Gastroesophageal sphincter (tissue), 4 donors: ENCODE measurements at regions not wholly inside any gene's neighbourhood (a gene's known extent, or its start where the extent isn't known, plus 50 kb on each side); places are given as distances from the start of the nearest gene placed in this dataset.

Source experiments
- ATAC-seq: fragments of 150-250 bp; one replicate; pipeline ENCODE4 v1.9.1; 2016; ENCODE audit warnings: mild to moderate bottlenecking, moderate library complexity
- H3K27ac ChIP-seq, 4 donors: fragments of 200-600 bp; sonication (generic) in 3 of 4; 1 replicate in 3 of 4; 2 replicates in 1 of 4; pipeline ENCODE4 v1.5.1; 2016 to 2019
- H3K27me3 ChIP-seq: fragments of 200-600 bp; sonication (generic); one replicate; pipeline ENCODE4 v1.5.1; 2019
- H3K36me3 ChIP-seq, 2 donors: fragments of 200-600 bp; sonication (generic); one replicate each; pipeline ENCODE4 v1.5.1; 2019; ENCODE audit warnings: control low read depth in 1 of 2
- H3K4me1 ChIP-seq, 3 donors: fragments of 200-600 bp; sonication (generic); 1 replicate in 2 of 3; 2 replicates in 1 of 3; pipeline ENCODE4 v1.5.1; 2016 to 2019; ENCODE audit warnings: control low read depth in 2 of 3
- H3K4me3 ChIP-seq, 2 donors: fragments of 200-600 bp; sonication (generic); one replicate each; pipeline ENCODE4 v1.5.1; 2019; ENCODE audit warnings: mild to moderate bottlenecking in 1 of 2, moderate library complexity in 1 of 2
- H3K9me3 ChIP-seq, 3 donors: fragments of 200-600 bp; sonication (generic); one replicate each; pipeline ENCODE4 v1.5.1; 2017 to 2019; ENCODE audit warnings: control low read depth in 2 of 3
- EP300 ChIP-seq: sonication (generic); formaldehyde crosslinking; IDR thresholded peaks from one replicate; pipeline ENCODE4 v1.6.1; 2017; ENCODE audit warnings: antibody characterized with exemption, mild to moderate bottlenecking
- POLR2A ChIP-seq, 2 donors: fragments of 450-650 bp; IDR thresholded peaks; one replicate each; pipeline ENCODE4 v1.6.1; 2017; ENCODE audit warnings: antibody characterized with exemption in 2 of 2, mild to moderate bottlenecking in 2 of 2, moderate library complexity in 1 of 2
- POLR2AphosphoS5 ChIP-seq: sonication (generic); formaldehyde crosslinking; IDR thresholded peaks from one replicate; pipeline ENCODE4 v1.6.1; 2017; ENCODE audit warnings: antibody characterized with exemption
- WGBS, 2 donors: methylation state at CpG; one replicate each; pipeline ENCODE4 v1.1.5; 2018; ENCODE audit warnings: low coverage in 1 of 2; 5-methylcytosine and 5-hydroxymethylcytosine counted together
- TF ChIP-seq, protein P1 (sequence below), 4 experiments: fragments of 200-600 bp in 2 of 4; fragments of 450-650 bp in 2 of 4; sonication (generic) in 1 of 4; IDR thresholded peaks; one replicate each; pipeline ENCODE4 v1.5.1; 2017 to 2019; ENCODE audit warnings: antibody characterized with exemption in 4 of 4, mild to moderate bottlenecking in 2 of 4, moderate library complexity in 2 of 4

DNA sequence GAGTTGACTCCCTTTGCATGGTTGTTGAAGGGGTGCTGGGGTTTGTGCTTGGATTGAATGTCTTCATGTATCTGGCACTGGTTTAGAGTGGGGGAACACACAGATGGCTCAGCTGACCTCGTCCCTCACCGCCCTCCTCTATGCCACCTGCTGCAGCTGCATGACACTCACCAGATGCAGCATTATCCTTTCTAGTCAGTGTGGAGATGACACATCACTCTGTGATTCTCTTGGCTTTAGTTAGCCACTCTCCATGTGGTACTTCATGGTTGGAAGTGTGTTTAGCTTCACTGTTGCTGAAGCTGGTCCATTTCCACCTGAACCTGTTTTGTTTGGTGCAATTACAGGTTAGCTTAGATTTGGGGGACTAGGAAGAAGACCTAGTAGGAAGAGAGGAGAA is 56.3 kb upstream of the BMPER start:
- Histone ChIP-seq H3K4me3 (no peak overlapping the region), H3K9me3 (no peaks in the 10 kb centered on the region), H3K27ac (no peak overlapping the region), H3K27me3 (no peaks in the 10 kb centered on the region), H3K36me3 (no peaks in the 10 kb centered on the region), H3K4me1 (peaks cover 0 to 9% (median 0%) of the 10 kb centered on the region in 3 donors)
- no peak for ATAC-seq
- WGBS, 2 donors, result 100% methylated on average over 2 of the region's 2 CpGs; no CpG with 5 or more reads in 1 of the 2 donors
- TF ChIP-seq, protein P1, sequence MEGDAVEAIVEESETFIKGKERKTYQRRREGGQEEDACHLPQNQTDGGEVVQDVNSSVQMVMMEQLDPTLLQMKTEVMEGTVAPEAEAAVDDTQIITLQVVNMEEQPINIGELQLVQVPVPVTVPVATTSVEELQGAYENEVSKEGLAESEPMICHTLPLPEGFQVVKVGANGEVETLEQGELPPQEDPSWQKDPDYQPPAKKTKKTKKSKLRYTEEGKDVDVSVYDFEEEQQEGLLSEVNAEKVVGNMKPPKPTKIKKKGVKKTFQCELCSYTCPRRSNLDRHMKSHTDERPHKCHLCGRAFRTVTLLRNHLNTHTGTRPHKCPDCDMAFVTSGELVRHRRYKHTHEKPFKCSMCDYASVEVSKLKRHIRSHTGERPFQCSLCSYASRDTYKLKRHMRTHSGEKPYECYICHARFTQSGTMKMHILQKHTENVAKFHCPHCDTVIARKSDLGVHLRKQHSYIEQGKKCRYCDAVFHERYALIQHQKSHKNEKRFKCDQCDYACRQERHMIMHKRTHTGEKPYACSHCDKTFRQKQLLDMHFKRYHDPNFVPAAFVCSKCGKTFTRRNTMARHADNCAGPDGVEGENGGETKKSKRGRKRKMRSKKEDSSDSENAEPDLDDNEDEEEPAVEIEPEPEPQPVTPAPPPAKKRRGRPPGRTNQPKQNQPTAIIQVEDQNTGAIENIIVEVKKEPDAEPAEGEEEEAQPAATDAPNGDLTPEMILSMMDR (IDR thresholded peaks at IDR 0.05), result no peak
- TF ChIP-seq POLR2AphosphoS5 (no peak), POLR2A (IDR thresholded peaks at IDR 0.05) (no peak), EP300 (no peak)

DNA sequence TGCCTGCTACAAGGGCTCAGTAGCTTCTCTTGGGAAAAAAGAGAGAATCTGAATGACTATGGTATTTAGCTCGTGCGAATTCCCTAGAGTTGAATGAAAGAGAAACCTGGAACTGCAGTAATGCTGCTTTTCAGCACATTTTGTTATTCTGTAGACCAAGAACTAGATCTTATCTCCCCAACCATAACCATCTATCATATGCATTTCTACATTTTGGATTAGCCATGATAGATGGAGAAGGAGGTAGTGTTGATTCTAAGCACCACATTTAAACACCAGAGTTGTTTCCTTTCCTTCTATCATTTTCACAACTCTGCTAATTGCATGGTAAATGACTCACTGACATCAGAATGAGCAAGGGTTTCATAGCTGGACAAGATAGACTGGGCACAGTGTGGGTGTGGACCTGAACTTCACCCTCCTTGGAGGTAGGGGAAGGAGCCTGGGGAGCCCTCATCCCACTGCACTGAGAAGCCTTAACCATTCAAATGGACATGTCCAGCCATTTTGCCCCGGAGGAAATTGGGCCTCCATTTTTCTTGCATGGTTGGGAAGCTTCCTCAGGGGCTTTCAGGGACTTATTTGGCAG is 55.3 kb upstream of the BMPER start:
- H3K4me3 ChIP-seq, result no peak overlapping the region
- no peaks in the 10 kb centered on the region for H3K27me3 ChIP-seq
- H3K36me3 ChIP-seq, result no peaks in the 10 kb centered on the region
- H3K9me3 ChIP-seq, result no peaks in the 10 kb centered on the region
- peaks cover 0 to 9% (median 0%) of the 10 kb centered on the region in 3 donors for H3K4me1 ChIP-seq
- TF ChIP-seq POLR2A (IDR thresholded peaks at IDR 0.05) (no peak), POLR2AphosphoS5 (no peak), EP300 (no peak)
- TF ChIP-seq, protein P1 (IDR thresholded peaks at IDR 0.05), result no peak
- ATAC-seq, result no peak
- no peak overlapping the region for H3K27ac ChIP-seq
- 72 to 100% methylated on average over 2 of the region's 3 CpGs for WGBS, 2 donors

DNA sequence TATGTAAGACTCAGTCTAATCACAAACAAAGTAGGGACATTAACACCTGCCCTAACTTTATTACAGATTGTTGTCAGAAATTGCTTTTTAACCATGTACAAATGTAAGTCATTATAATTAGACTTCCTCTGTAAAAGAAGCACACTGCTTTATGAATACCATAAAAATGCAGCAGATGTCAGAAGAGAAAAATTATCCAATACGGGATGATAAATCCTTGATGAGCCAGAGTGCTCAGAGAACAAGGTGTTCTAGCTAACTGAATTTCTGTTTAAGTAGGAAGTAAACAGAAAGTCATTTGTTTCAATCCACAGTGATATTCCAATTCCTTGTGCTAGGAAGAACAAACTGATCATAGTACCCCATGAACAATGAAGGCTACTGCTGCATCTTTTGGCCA is 54.6 kb upstream of the BMPER start:
- Histone ChIP-seq H3K36me3 (no peaks in the 10 kb centered on the region), H3K27ac (no peak overlapping the region), H3K4me1 (peaks cover 0 to 4% (median 0%) of the 10 kb centered on the region in 3 donors), H3K27me3 (no peaks in the 10 kb centered on the region), H3K4me3 (no peak overlapping the region), H3K9me3 (no peaks in the 10 kb centered on the region)
- no peak for TF ChIP-seq POLR2AphosphoS5
- TF ChIP-seq POLR2A (IDR thresholded peaks at IDR 0.05), result no peak
- TF ChIP-seq, protein P1 (IDR thresholded peaks at IDR 0.05), result no peak
- no peak for TF ChIP-seq EP300
- 40 to 58% methylated on average over 1 of the region's 1 CpG for whole genome bisulfite sequencing, 2 donors
- ATAC-seq, result no peak

DNA sequence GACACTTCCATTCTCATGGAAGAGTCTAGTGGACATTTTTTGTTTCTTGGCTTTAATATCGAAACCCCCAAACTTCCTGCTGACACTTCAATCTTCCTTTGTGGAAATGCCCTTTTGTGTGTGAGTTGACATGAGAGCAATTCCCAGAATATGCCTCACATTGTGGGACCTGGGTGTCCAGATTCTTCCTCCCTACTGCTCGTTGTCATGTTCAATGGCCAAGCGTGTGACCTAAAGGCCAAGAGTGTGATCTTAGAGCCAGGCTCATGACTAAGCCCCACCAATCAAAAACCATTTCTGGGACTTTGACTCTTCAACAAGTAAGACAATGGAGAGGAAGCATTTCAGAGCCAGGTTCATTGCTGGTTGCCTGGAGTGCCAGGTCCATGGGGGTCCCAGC is 52.5 kb upstream of the BMPER start:
- Histone ChIP-seq H3K36me3 (no peaks in the 10 kb centered on the region), H3K27me3 (no peaks in the 10 kb centered on the region), H3K9me3 (no peaks in the 10 kb centered on the region), H3K4me1 (no peaks in the 10 kb centered on the region), H3K4me3 (no peak overlapping the region), H3K27ac (no peak overlapping the region)
- WGBS, 2 donors, result 58 to 83% methylated on average over 2 to 3 of the region's 3 CpGs
- no peak for ATAC-seq
- TF ChIP-seq, protein P1 (IDR thresholded peaks at IDR 0.05), result no peak
- TF ChIP-seq POLR2A (IDR thresholded peaks at IDR 0.05) (no peak), EP300 (no peak)

DNA sequence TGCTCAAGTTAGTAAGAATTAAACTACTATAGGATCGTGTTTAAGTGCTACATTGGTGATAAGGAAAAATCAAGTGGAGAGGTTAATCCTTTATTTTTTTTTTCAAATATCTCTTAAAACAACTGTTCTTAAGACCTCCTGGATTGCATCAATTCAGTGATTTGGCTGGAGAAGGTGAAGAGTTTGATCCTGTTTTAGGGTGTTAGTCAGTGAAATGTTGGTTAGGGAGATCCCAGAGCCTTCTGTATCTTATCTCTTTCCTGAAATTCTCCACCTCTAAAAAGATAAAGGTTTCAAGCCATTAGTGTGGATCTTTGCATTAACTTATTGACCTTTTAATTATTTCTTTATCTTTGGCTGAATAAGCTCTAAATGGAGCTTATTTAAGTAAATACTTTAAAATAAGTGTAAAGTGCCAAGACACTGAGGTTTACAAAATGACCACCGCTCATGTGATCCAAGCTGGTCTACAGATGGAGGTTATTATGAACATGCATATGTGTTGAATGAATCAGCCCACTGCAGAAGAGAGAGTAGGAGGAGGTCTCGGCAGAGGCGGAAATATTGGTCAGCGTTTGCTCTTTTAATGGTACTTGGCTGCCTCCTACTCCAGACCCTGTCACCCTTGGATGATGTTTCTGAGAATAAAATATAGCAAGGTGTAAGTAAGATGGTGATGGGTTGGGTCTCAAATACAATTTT is 51.8 kb upstream of the BMPER start:
- Histone ChIP-seq H3K27ac (no peak overlapping the region), H3K27me3 (no peaks in the 10 kb centered on the region), H3K9me3 (no peaks in the 10 kb centered on the region), H3K36me3 (no peaks in the 10 kb centered on the region), H3K4me3 (no peak overlapping the region), H3K4me1 (no peaks in the 10 kb centered on the region)
- no peak for ATAC-seq
- TF ChIP-seq POLR2AphosphoS5 (no peak), POLR2A (IDR thresholded peaks at IDR 0.05) (no peak), EP300 (no peak)
- TF ChIP-seq, protein P1 (IDR thresholded peaks at IDR 0.05), result no peak
- WGBS, 2 donors, result 73 to 86% methylated on average over 5 of the region's 5 CpGs
